Type B pancreatic cell (in vitro differentiated cells): ENCODE measurements at regions not wholly inside any gene's neighbourhood (a gene's known extent, or its start where the extent isn't known, plus 50 kb on each side); places are given as distances from the start of the nearest gene placed in this dataset.

Source experiments
- DNase-seq: peaks from one replicate; pipeline ENCODE4 v3.0.0; 2021; ENCODE audit warnings: mixed read lengths; ENCODE audit not compliant: unreplicated experiment; ENCODE audit errors: extremely low spot score
- H3K27ac Mint-ChIP-seq: 2 replicates; pipeline ENCODE4 v1.8.0; 2021; ENCODE audit warnings: mild to moderate bottlenecking, mixed read lengths
- H3K27me3 Mint-ChIP-seq: 2 replicates; pipeline ENCODE4 v1.8.0; 2021; ENCODE audit warnings: mixed read lengths
- H3K36me3 Mint-ChIP-seq: 2 replicates; pipeline ENCODE4 v1.8.0; 2021; ENCODE audit warnings: mixed read lengths
- H3K4me1 Mint-ChIP-seq: one replicate; pipeline ENCODE4 v1.8.0; 2021; ENCODE audit warnings: mixed read lengths; ENCODE audit not compliant: unreplicated experiment
- H3K4me3 Mint-ChIP-seq: 2 replicates; pipeline ENCODE4 v1.8.0; 2021; ENCODE audit warnings: mild to moderate bottlenecking, mixed read lengths
- H3K9me3 Mint-ChIP-seq: 2 replicates; pipeline ENCODE4 v1.8.0; 2021; ENCODE audit warnings: mixed read lengths
- TF ChIP-seq, protein P1 (sequence below): fragments of 200-600 bp; sonication (generic); conservative IDR thresholded peaks from 2 replicates; pipeline ENCODE4 v1.5.0; 2021; ENCODE audit warnings: antibody characterized with exemption, mild to moderate bottlenecking

- Mint-ChIP-seq H3K27me3 (no peaks in the 10 kb centered on the region), H3K27ac (peak overlapping the region; percentile 10), H3K4me3 (no peak overlapping the region), H3K36me3 (no peaks in the 10 kb centered on the region), H3K9me3 (peaks cover 20% of the 10 kb centered on the region), H3K4me1 (peaks cover 27% of the 10 kb centered on the region)
- DNase-seq = no peak
- TF ChIP-seq, protein P1, sequence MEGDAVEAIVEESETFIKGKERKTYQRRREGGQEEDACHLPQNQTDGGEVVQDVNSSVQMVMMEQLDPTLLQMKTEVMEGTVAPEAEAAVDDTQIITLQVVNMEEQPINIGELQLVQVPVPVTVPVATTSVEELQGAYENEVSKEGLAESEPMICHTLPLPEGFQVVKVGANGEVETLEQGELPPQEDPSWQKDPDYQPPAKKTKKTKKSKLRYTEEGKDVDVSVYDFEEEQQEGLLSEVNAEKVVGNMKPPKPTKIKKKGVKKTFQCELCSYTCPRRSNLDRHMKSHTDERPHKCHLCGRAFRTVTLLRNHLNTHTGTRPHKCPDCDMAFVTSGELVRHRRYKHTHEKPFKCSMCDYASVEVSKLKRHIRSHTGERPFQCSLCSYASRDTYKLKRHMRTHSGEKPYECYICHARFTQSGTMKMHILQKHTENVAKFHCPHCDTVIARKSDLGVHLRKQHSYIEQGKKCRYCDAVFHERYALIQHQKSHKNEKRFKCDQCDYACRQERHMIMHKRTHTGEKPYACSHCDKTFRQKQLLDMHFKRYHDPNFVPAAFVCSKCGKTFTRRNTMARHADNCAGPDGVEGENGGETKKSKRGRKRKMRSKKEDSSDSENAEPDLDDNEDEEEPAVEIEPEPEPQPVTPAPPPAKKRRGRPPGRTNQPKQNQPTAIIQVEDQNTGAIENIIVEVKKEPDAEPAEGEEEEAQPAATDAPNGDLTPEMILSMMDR = no peak
Measured at GRCh38 chr2:204184226-204184625, 247.7 kb downstream of the ICOS start.

GRCh38 chr2:204187229-204188083, 250.9 kb downstream of the ICOS start:
- Mint-ChIP-seq H3K9me3 (peaks cover 20% of the 10 kb centered on the region), H3K4me3 (no peak overlapping the region), H3K36me3 (no peaks in the 10 kb centered on the region), H3K27ac (peak overlapping the region; percentile 78), H3K27me3 (no peaks in the 10 kb centered on the region), H3K4me1 (peaks cover 27% of the 10 kb centered on the region)
- no peak for DNase-seq
- TF ChIP-seq, protein P1 = no peak

DNA sequence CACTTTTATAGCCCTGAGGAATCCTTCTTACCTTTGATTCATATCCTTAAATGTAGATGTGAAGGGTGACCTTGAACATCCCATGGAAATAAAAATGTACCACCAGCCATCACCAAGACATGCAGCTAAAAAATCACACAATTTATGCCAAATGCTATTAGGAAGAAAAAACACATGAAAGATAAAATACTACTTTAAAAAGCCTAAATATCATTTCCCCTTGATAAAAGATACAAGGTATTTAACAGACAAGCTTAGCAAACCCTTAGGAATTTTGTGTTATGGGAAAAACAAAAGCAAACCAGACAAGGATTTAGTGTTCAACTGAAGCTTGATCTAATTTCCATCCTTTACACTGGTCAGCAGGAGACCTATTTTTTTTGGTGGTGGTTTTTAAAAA, 255.0 kb downstream of the ICOS start:
- H3K27ac Mint-ChIP-seq = no peak overlapping the region
- H3K4me3 Mint-ChIP-seq = no peak overlapping the region
- no peaks in the 10 kb centered on the region for H3K36me3 Mint-ChIP-seq
- H3K4me1 Mint-ChIP-seq = peaks cover 33% of the 10 kb centered on the region
- no peak for DNase-seq
- no peaks in the 10 kb centered on the region for H3K27me3 Mint-ChIP-seq
- peaks cover 15% of the 10 kb centered on the region for H3K9me3 Mint-ChIP-seq
- TF ChIP-seq, protein P1 = no peak

GRCh38 chr2:204195498-204195897, 258.9 kb downstream of the ICOS start:
- TF ChIP-seq, protein P1 = no peak
- peak overlapping the region; percentile 1 for H3K4me3 Mint-ChIP-seq
- DNase-seq = no peak
- no peaks in the 10 kb centered on the region for H3K36me3 Mint-ChIP-seq
- peaks cover 23% of the 10 kb centered on the region for H3K4me1 Mint-ChIP-seq
- peaks cover 3% of the 10 kb centered on the region for H3K9me3 Mint-ChIP-seq
- peaks cover 3% of the 10 kb centered on the region for H3K27me3 Mint-ChIP-seq
- no peak overlapping the region for H3K27ac Mint-ChIP-seq

DNA sequence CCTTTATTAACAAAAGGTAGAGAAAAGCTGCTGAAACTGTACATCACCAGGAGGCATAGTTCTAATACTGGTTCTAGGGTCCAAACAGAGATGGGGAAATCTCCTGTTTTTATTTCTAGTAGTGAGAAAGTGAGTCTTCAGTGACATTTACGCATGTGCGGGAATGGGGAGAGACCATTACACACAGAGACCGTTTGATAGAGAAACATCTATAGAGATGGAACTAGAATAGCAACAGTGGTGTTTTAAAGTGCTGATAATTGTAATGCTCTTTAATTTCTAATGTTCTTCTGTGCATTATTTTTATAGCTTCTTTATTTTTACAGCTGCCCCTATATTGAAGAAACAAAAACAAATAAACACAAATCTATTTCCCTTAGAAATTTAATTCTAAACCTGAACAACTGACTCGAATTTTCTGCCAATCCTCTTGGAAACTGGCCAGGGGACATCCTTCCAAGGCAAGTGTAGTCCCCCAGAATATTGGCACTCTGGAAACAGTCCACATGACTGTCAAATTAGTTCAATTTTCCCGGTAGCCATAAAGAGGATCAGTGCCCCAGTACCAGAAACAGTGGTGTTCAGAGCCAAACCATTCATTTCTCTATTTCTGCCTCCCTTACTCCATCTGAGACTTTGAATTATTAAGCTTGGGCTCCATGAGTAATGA, 260.9 kb downstream of the ICOS start:
- TF ChIP-seq, protein P1 = no peak
- Mint-ChIP-seq H3K9me3 (peaks cover 3% of the 10 kb centered on the region), H3K36me3 (no peaks in the 10 kb centered on the region), H3K4me1 (peaks cover 23% of the 10 kb centered on the region), H3K27ac (no peak overlapping the region), H3K4me3 (no peak overlapping the region), H3K27me3 (peaks cover 3% of the 10 kb centered on the region)
- DNase-seq = no peak
